Activated CD4-positive, alpha-beta T cell treated with anti-CD3 and anti-CD28 coated beads, Interleukin-10, Interleukin-2, amounts not matched to agents 100 ng/mL and 50 ng/mL, durations not matched to agents 16 hours and 8 hours (primary cell): ENCODE measurements at regions not wholly inside any gene's neighbourhood (a gene's known extent, or its start where the extent isn't known, plus 50 kb on each side); places are given as distances from the start of the nearest gene placed in this dataset.

Source experiments
- DNase-seq: peaks from one replicate; pipeline ENCODE4 v3.0.0-alpha.2; 2020

DNA sequence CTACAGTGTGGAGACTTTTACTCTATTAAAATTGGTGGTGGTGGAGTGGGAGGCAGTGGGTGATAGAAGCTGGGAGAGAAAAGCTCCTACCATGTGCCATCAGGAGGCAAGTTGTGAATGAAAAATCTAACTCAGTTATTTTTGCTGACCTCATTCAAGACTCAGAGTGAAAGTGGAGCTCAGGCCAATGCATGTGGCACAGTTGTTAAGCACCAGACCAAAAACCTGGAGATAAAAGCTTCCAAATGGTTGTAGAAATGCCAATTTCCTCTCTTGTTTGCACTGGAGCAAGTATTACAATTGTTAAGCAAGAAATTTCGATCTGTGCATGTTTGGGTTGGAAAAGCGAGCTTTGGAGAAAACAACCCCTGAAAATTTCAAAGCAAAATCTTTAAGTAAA, 81.5 kb upstream of the PRICKLE2 start:
- no peak for DNase-seq

DNA sequence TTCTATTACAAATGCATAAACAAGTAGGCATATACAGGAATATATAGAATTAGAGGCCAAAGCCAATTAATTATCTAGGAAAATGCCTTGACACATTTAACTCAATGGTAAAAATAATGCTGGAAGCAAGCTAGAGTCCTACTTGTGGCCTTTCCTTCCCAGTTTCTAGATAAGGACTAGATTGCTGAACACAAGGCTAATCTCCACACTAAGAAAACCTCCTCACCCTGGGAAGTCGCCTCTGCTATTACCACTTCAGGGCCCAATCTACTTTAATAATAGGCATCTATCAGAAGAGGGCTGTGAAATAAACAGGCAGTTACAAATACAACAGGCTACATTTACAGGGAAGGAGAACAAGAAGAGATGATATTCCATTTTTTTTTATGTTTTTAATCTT, 80.5 kb upstream of the PRICKLE2 start:
- no peak for DNase-seq

- no peak for DNase-seq
Observed at GRCh38 chr3:64304828-64305410, 79.7 kb upstream of the PRICKLE2 start.

DNA sequence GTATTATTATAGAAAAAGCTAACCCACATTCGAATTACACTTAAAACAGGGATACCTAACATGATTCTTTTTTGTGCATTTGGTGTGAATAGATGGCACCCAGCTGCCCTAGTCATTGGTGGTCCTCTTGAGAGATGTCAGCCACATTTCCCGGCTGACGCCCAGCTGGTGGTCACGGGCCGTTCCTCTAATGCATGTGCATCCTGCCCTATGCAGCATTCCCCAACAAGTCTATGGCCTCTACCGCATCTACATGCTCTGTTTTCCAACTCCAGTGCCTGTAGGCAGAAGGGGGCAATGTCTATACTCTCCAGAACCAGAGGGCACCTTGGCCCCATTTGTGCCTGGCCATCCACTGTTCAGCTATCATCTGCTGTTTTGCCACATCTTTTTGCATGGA, 78.6 kb upstream of the PRICKLE2 start:
- no peak for DNase-seq

GRCh38 chr3:64303401-64303800, 78.1 kb upstream of the PRICKLE2 start:
- no peak for DNase-seq

DNA sequence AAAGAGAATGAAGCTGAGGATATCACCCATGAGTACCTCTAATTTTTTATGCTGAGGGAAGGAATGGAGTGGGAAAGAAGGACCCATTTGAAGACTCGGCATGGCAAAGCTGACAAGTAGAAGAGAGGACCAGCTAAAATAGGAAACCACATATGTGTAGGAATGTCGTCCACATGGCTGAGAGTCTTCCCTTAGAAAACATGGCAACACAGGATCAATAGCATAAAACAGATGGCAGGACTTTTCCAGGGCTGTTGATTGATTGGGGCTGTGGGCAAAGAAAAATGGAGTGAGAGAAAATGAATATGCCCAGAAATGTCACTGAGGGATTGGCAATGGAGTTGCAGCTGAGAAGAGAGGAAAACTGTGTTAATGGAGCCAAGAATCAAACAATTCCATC, 76.2 kb upstream of the PRICKLE2 start:
- no peak for DNase-seq

GRCh38 chr3:64300790-64301423, 75.6 kb upstream of the PRICKLE2 start:
- DNase-seq, result no peak

DNA sequence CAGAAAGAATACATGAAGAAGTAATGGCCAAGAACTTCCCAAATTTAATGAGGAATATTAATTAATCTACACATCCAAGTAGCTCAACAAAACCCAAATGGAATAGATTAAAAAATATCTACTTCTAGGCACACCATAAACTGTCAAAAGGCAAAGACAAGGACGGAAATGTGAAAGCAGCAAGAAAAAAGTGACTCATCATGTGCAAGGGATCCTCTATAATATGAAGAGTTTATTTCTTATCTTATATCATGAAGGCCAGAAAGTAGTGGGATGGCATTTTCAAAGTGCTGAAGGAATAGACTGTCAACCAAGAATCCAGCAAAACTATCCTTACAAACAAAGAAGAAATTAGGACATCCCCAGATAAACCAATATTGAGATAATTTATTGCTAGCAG, 73.9 kb upstream of the PRICKLE2 start:
- no peak for DNase-seq

DNA sequence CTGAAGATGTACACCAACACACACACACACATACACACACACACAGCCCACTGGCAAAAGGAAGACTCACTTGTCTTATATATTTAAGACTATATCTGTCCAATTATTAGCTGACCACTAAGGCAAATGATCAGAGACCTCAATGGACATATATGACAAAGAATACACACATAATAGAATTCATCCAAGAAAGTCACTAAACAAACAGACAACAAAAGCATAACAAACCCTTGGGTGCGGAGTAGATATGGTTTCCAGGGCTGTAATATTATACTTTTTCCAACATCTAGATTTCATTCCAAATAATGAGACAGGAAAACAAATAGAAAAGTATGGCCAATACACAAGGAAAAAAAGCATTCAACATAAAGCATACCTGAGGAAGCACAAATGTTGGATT, 72.3 kb upstream of the PRICKLE2 start:
- DNase-seq, result no peak

DNA sequence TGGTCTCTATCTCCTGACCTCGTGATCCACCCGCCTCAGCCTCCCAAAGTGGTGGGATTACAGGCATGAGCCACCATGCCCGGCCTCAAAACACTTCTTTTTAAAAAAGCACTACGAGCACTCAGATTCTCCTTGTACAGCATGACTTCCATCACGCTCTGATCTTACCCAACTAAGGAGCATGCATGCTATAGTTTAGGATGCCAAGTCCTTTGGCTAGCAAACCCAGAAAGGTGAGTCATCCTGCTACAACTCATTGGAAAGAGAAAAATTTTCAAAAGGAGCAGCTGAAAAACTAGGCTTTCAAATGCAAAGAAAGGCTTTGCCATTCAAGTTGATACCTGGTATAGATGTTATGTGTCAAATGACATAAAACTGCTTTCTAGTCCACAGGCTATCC, 70.3 kb upstream of the PRICKLE2 start:
- DNase-seq, result no peak

- no peak for DNase-seq
Observed at GRCh38 chr3:64294771-64295170, 69.5 kb upstream of the PRICKLE2 start.

DNA sequence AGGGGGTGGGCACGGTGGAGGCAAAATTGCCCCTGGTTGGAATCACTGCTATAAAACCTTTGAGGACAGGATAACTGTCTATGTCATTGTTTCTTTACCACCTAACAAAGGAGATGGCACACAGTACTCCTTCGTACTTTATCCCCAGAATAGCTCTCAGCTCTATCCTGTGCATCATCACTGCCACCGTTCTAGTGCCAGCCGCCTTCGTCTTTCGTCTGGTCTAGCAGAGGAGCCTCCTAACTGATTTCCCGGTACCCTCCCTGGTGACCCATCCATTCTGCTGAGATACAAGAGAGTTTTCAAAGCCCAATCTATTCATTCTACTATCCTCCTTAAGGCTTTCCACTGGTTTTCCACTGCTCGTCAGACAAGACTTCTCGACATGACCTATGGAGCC, 67.9 kb upstream of the PRICKLE2 start:
- DNase-seq, result no peak

DNA sequence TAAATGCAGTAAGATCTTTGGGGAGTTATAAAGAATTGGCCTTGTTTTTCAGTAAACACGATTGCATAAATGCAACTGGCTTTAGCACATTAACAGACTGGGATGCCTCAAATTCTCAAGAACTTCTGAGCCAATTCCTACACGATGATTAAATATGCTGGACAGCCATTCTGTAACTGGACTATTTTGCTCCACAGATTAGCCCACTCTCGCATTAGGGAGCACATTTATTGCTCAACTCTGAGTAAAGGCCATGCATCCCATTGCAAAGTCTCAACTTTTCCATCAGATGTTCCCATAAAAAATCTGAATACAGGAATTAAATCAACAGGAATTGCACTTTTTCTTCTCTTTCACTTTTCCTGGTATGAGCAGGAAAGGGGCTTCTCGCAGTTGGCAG, 66.7 kb upstream of the PRICKLE2 start:
- no peak for DNase-seq

- DNase-seq, result no peak
Observed at GRCh38 chr3:64291345-64291744, 66.1 kb upstream of the PRICKLE2 start.

DNA sequence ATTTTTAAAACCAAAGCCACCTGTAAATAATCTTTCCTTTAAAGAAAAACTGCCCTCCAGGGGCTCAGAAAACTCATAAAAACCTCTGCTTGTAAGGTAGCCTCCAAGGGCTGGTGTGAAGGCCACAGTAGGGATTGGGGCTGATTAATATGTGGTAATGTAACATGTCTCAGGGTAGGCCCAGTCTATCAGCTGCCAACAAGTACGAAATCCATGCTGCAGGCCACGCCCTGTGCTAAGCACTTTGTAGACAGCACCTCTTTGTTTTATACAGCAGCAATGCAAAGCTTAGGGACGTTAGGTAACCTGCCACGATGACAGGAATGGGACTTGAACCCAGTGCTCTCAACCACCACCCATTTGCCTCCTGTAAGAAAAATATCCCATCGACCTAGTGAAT, 65.6 kb upstream of the PRICKLE2 start:
- DNase-seq, result no peak

DNA sequence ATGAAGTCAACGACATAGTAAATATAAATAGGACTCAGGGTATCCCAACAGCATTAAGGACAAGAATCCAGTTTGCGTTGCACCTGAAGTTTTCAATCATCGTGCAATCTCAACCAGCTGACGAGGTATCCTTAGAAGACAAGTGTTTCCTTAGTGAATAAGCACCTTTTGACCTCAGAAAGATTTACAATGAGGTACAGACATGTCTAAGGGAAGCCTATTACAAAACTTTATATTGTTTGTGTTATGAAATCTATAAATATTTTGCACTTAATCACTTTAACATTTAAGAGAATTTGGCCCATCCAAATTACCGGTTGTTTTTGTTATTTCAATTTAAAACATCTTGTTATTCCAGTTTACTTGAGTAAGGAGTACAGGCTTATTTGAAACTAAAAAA, 64.9 kb upstream of the PRICKLE2 start:
- no peak for DNase-seq

DNA sequence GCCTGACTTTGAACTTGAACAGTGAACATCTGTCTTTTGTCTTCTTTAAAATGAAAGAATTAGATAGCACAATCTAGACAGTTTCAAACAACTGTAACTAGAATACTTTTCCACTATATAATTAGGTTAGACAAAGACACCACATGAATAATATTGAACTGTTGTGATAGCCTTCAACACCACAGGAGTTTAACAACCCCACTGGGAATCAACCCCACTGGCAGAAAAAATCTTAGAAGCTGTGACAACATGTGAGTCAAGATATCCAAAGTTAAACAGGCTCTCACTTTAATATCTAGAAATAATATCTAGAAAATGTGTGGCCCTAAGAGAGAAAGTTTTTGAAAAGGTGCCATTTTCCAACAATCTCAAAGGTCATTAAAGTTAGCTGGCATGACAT, 64.4 kb upstream of the PRICKLE2 start:
- DNase-seq, result no peak

GRCh38 chr3:64278625-64279024, 53.4 kb upstream of the PRICKLE2 start:
- no peak for DNase-seq

GRCh38 chr3:64276131-64276530, 50.9 kb upstream of the PRICKLE2 start:
- no peak for DNase-seq
